ENCODE measurements at regions not wholly inside any gene's neighbourhood (a gene's known extent, or its start where the extent isn't known, plus 50 kb on each side); places are given as distances from the start of the nearest gene placed in this dataset.

- Mint-ChIP-seq H3K4me3 (no peak overlapping the region), H3K27ac (no peak overlapping the region)
- CTCF ChIA-PET = no interaction called here
These were observed 182.2 kb downstream of the ZFP36L2 start for GRCh38 chr2:43044093-43044681.

DNA sequence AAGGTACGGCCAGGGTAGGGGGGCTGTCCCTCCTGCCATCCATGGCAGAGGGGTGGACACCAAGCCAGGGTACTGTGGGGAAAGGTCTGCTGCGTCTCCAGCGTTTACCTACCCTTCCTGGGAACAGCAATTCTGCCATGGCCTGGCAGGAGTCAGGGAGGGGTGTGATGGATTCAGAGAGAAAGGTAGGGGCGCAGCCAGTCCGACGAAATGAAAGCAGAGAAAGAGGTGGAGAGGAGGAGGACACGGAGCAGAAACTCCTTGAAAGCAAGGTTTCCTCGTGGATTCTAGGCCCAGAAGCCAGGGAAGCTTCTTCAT lies 182.9 kb downstream of the ZFP36L2 start:
- Mint-ChIP-seq H3K4me3 (no peak overlapping the region), H3K27ac (no peak overlapping the region), H3K4me1 (peaks cover 15 to 23% (median 16%) of the 10 kb centered on the region in 3 donors), H3K9me3 (no peaks in the 10 kb centered on the region), H3K27me3 (no peaks in the 10 kb centered on the region), H3K36me3 (no peaks in the 10 kb centered on the region)
- DNase-seq (no peak), ATAC-seq (replicated peaks in 1 of 4) (no peak)
- no peak overlapping the region for H3K4me3 ChIP-seq (ENCODE audit: control insufficient read depth in 1 of 2, extremely low read depth in 1 of 2, low read length in 1 of 2)
- CTCF ChIA-PET = no interaction called here
- no peaks in the 10 kb centered on the region for H3K9me3 ChIP-seq
- POLR2A ChIA-PET = interaction anchor here in 1 of 2 donors (0.5 to 0.7 kb wide), 2 partner anchors 268 to 314 kb away, joined by 3 to 5 read pairs; no protein-coding TSS in a partner anchor
- no peak overlapping the region for H3K27ac ChIP-seq (ENCODE audit: low read length)
- peaks cover 0 to 4% of the 10 kb centered on the region in 2 experiments for H3K27me3 ChIP-seq (replicated peaks in 1 of 2; ENCODE audit: control insufficient read depth in 2 of 2, extremely low read depth in 1 of 2, insufficient read depth in 2 of 2, low read length in 1 of 2)
- no CpG with 5 or more reads among the region's 8 CpGs for WGBS (ENCODE audit: insufficient coverage)
- no peaks in the 10 kb centered on the region for H3K36me3 ChIP-seq (ENCODE audit: control insufficient read depth in 2 of 2, extremely low read depth in 1 of 2, insufficient read depth in 1 of 2, low read length in 1 of 2)
- H3K4me1 ChIP-seq (ENCODE audit: control insufficient read depth in 1 of 2, extremely low read depth in 1 of 2, insufficient read depth in 2 of 2, low read length in 2 of 2) = peaks cover 0 to 16% of the 10 kb centered on the region in 2 experiments

More at GRCh38 chr2:43044093-43044681, 182.2 kb downstream of the ZFP36L2 start:
- no peak for ATAC-seq (replicated peaks in 1 of 4)
- Histone ChIP-seq H3K4me3 (ENCODE audit: control insufficient read depth in 1 of 2, extremely low read depth in 1 of 2, low read length in 1 of 2) (no peak overlapping the region), H3K36me3 (ENCODE audit: control insufficient read depth in 2 of 2, extremely low read depth in 1 of 2, insufficient read depth in 1 of 2, low read length in 1 of 2) (no peaks in the 10 kb centered on the region), H3K4me1 (ENCODE audit: control insufficient read depth in 1 of 2, extremely low read depth in 1 of 2, insufficient read depth in 2 of 2, low read length in 2 of 2) (peaks cover 0 to 16% of the 10 kb centered on the region in 2 experiments), H3K27ac (ENCODE audit: low read length) (no peak overlapping the region), H3K27me3 (replicated peaks in 1 of 2; ENCODE audit: control insufficient read depth in 2 of 2, extremely low read depth in 1 of 2, insufficient read depth in 2 of 2, low read length in 1 of 2) (no peaks in the 10 kb centered on the region), H3K9me3 (no peaks in the 10 kb centered on the region)
- Mint-ChIP-seq H3K27me3 (no peaks in the 10 kb centered on the region), H3K36me3 (no peaks in the 10 kb centered on the region), H3K9me3 (no peaks in the 10 kb centered on the region), H3K4me1 (peaks cover 15 to 23% (median 16%) of the 10 kb centered on the region in 3 donors)
- 89% methylated on average over 10 of the region's 13 CpGs for WGBS (ENCODE audit: insufficient coverage)
- POLR2A ChIA-PET = interaction anchor here in 1 of 2 donors (0.6 to 0.7 kb wide), 2 partner anchors 10 to 314 kb away, joined by 3 to 4 read pairs; no protein-coding TSS in a partner anchor
- DNase-seq = no peak

DNA sequence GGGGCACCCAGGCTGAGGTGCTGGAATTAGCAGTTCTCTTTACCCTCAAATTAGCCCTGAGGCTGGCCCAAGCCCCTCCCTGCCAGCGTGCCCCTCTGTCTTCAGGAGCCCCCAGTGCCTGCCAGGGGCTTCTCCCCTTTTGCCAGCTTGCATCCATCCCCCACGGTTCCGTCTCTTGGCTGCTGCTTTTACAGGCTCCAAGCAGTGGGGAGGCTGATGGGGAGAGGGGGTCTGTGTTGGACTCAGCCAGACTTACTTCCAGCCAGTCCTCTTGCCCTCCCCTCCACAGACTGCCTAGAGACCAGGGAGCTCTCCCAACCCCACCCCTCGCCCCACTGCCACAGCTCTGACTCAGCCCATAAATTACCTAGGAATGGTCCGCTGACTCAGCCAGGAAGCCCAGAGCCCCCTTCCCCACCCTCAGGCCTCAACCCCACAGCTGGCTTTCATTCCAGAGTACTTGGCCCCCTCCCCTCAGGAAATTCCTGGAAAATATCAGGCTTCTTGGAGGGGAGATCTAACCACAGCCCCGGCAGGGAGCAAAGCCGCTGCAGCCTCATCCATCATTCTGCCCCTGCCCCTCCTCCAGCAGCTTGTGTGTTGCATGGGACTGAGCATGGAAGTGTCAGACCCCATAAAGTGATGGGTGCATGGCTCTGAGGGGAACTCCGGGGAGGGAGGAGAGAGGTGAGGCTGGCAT lies 184.6 kb downstream of the ZFP36L2 start:
- Mint-ChIP-seq H3K4me3 (no peak overlapping the region), H3K27ac (no peak overlapping the region), H3K27me3 (no peaks in the 10 kb centered on the region), H3K9me3 (no peaks in the 10 kb centered on the region), H3K36me3 (no peaks in the 10 kb centered on the region), H3K4me1 (peaks cover 8 to 14% (median 8%) of the 10 kb centered on the region in 3 donors)
- Histone ChIP-seq H3K27me3 (replicated peaks in 1 of 2; ENCODE audit: control insufficient read depth in 2 of 2, extremely low read depth in 1 of 2, insufficient read depth in 2 of 2, low read length in 1 of 2) (peaks cover 0 to 4% of the 10 kb centered on the region in 2 experiments), H3K9me3 (no peaks in the 10 kb centered on the region), H3K4me1 (ENCODE audit: control insufficient read depth in 1 of 2, extremely low read depth in 1 of 2, insufficient read depth in 2 of 2, low read length in 2 of 2) (peaks cover 0 to 10% of the 10 kb centered on the region in 2 experiments), H3K36me3 (ENCODE audit: control insufficient read depth in 2 of 2, extremely low read depth in 1 of 2, insufficient read depth in 1 of 2, low read length in 1 of 2) (no peaks in the 10 kb centered on the region), H3K27ac (ENCODE audit: low read length) (no peak overlapping the region), H3K4me3 (ENCODE audit: control insufficient read depth in 1 of 2, extremely low read depth in 1 of 2, low read length in 1 of 2) (no peak overlapping the region)
- CTCF ChIA-PET = no interaction called here
- no peak for DNase-seq
- ATAC-seq (replicated peaks in 1 of 4) = no peak
- POLR2A ChIA-PET = no interaction called here
- WGBS (ENCODE audit: insufficient coverage) = 81% methylated on average over 2 of the region's 8 CpGs

DNA sequence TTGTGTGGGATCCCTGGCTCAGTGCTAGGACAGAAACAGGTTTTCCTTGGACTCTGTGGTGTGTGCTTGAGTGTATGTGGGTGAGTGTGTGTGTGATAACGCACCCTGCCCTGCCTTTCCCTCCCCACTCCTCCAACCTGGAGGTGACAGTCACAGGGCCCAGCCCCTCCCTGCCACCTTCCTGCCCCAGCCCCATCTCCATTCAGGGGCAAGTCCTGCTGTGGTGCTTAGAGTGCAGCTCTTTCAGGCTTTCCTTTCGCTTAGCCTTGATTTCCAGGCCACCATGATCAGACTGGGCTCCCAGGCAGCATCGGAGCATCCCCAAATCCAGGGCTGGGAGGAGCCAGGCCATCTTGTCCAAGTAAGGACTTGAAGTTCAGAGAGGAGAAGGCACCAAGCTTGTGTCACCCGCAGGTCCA lies 185.2 kb downstream of the ZFP36L2 start:
- Mint-ChIP-seq H3K9me3 (no peaks in the 10 kb centered on the region), H3K27me3 (no peaks in the 10 kb centered on the region), H3K4me1 (peaks cover 2 to 10% (median 5%) of the 10 kb centered on the region in 3 donors), H3K27ac (no peak overlapping the region), H3K36me3 (no peaks in the 10 kb centered on the region), H3K4me3 (no peak overlapping the region)
- no peaks in the 10 kb centered on the region for H3K36me3 ChIP-seq (ENCODE audit: control insufficient read depth in 2 of 2, extremely low read depth in 1 of 2, insufficient read depth in 1 of 2, low read length in 1 of 2)
- H3K4me1 ChIP-seq (ENCODE audit: control insufficient read depth in 1 of 2, extremely low read depth in 1 of 2, insufficient read depth in 2 of 2, low read length in 2 of 2) = peaks cover 0 to 5% of the 10 kb centered on the region in 2 experiments
- no peak overlapping the region for H3K27ac ChIP-seq (ENCODE audit: low read length)
- ATAC-seq (replicated peaks in 1 of 4) = no peak
- no peaks in the 10 kb centered on the region for H3K9me3 ChIP-seq
- peaks cover 0 to 4% of the 10 kb centered on the region in 2 experiments for H3K27me3 ChIP-seq (replicated peaks in 1 of 2; ENCODE audit: control insufficient read depth in 2 of 2, extremely low read depth in 1 of 2, insufficient read depth in 2 of 2, low read length in 1 of 2)
- WGBS (ENCODE audit: insufficient coverage) = 96% methylated on average over 3 of the region's 4 CpGs
- DNase-seq = no peak
- H3K4me3 ChIP-seq (ENCODE audit: control insufficient read depth in 1 of 2, extremely low read depth in 1 of 2, low read length in 1 of 2) = no peak overlapping the region
- CTCF ChIA-PET = interaction anchor here in 1 of 2 donors (0.7 kb wide), 1 partner anchor 66 kb away, joined by 4 read pairs; no protein-coding TSS in a partner anchor
- POLR2A ChIA-PET = no interaction called here

- DNase-seq (no peak), ATAC-seq (replicated peaks in 1 of 4) (no peak)
- POLR2A ChIA-PET = no interaction called here
- Mint-ChIP-seq H3K27me3 (no peaks in the 10 kb centered on the region), H3K36me3 (no peaks in the 10 kb centered on the region), H3K4me3 (no peak overlapping the region), H3K27ac (no peak overlapping the region), H3K9me3 (no peaks in the 10 kb centered on the region), H3K4me1 (peaks cover 0 to 10% (median 2%) of the 10 kb centered on the region in 3 donors)
- Histone ChIP-seq H3K36me3 (ENCODE audit: control insufficient read depth in 2 of 2, extremely low read depth in 1 of 2, insufficient read depth in 1 of 2, low read length in 1 of 2) (no peaks in the 10 kb centered on the region), H3K27me3 (replicated peaks in 1 of 2; ENCODE audit: control insufficient read depth in 2 of 2, extremely low read depth in 1 of 2, insufficient read depth in 2 of 2, low read length in 1 of 2) (peaks cover 0 to 4% of the 10 kb centered on the region in 2 experiments), H3K4me1 (ENCODE audit: control insufficient read depth in 1 of 2, extremely low read depth in 1 of 2, insufficient read depth in 2 of 2, low read length in 2 of 2) (peaks cover 0 to 5% of the 10 kb centered on the region in 2 experiments), H3K9me3 (no peaks in the 10 kb centered on the region), H3K27ac (ENCODE audit: low read length) (no peak overlapping the region), H3K4me3 (ENCODE audit: control insufficient read depth in 1 of 2, extremely low read depth in 1 of 2, low read length in 1 of 2) (no peak overlapping the region)
- CTCF ChIA-PET = interaction anchor here in 1 of 2 donors (0.7 kb wide), 1 partner anchor 65 kb away, joined by 4 read pairs; no protein-coding TSS in a partner anchor
- 82% methylated on average over 4 of the region's 10 CpGs for WGBS (ENCODE audit: insufficient coverage)
These were observed 186.1 kb downstream of the ZFP36L2 start for GRCh38 chr2:43040084-43040854.

GRCh38 chr2:43039376-43040080 lies 186.9 kb downstream of the ZFP36L2 start:
- Histone ChIP-seq H3K27ac (ENCODE audit: low read length) (no peak overlapping the region), H3K27me3 (replicated peaks in 1 of 2; ENCODE audit: control insufficient read depth in 2 of 2, extremely low read depth in 1 of 2, insufficient read depth in 2 of 2, low read length in 1 of 2) (peaks cover 0 to 4% of the 10 kb centered on the region in 2 experiments), H3K4me1 (ENCODE audit: control insufficient read depth in 1 of 2, extremely low read depth in 1 of 2, insufficient read depth in 2 of 2, low read length in 2 of 2) (peaks cover 0 to 5% of the 10 kb centered on the region in 2 experiments), H3K36me3 (ENCODE audit: control insufficient read depth in 2 of 2, extremely low read depth in 1 of 2, insufficient read depth in 1 of 2, low read length in 1 of 2) (no peaks in the 10 kb centered on the region), H3K4me3 (ENCODE audit: control insufficient read depth in 1 of 2, extremely low read depth in 1 of 2, low read length in 1 of 2) (no peak overlapping the region), H3K9me3 (no peaks in the 10 kb centered on the region)
- 73% methylated on average over 16 of the region's 21 CpGs for WGBS (ENCODE audit: insufficient coverage)
- CTCF ChIA-PET = no interaction called here
- Mint-ChIP-seq H3K9me3 (no peaks in the 10 kb centered on the region), H3K27ac (no peak overlapping the region), H3K4me3 (no peak overlapping the region), H3K36me3 (no peaks in the 10 kb centered on the region), H3K27me3 (no peaks in the 10 kb centered on the region), H3K4me1 (peaks cover 0 to 11% (median 2%) of the 10 kb centered on the region in 3 donors)
- DNase-seq (no peak), ATAC-seq (replicated peaks in 1 of 4) (peak in 1 of 4 experiments; percentile 38)
- POLR2A ChIA-PET = no interaction called here

Data from T-cell (primary cell).